PFSK-1 (cell line): ENCODE measurements at regions not wholly inside any gene's neighbourhood (a gene's known extent, or its start where the extent isn't known, plus 50 kb on each side); places are given as distances from the start of the nearest gene placed in this dataset.

Experiments
- FOXP2 ChIP-seq: optimal IDR thresholded peaks from 2 replicates; pipeline ENCODE3; 2011; ENCODE audit warnings: borderline replicate concordance, control low read depth, inconsistent platforms; ENCODE audit not compliant: insufficient read depth; ENCODE audit errors: extremely low read length, extremely low read depth
- POLR2AphosphoS5 ChIP-seq: IDR thresholded peaks from 2 replicates; pipeline ENCODE4 v1.6.1; 2012; ENCODE audit warnings: low read depth, mild to moderate bottlenecking, control low read depth, low read length, moderate library complexity
- REST ChIP-seq, 2 experiments: IDR thresholded peaks; 2 replicates each; pipeline versions ENCODE4 v1.6.1 to v1.8.0; 2011 to 2012; ENCODE audit warnings: low read depth in 2 of 2, low read length in 2 of 2, control low read depth in 1 of 2, inconsistent platforms in 1 of 2, mild to moderate bottlenecking in 1 of 2, moderate library complexity in 1 of 2; ENCODE audit not compliant: insufficient read depth in 1 of 2
- SIN3A ChIP-seq: IDR thresholded peaks from 2 replicates; pipeline ENCODE4 v1.6.1; 2012; ENCODE audit warnings: mild to moderate bottlenecking, low read length, moderate library complexity, borderline replicate concordance; ENCODE audit not compliant: insufficient read depth
- TAF1 ChIP-seq: IDR thresholded peaks from 2 replicates; pipeline ENCODE4 v1.6.1; 2012; ENCODE audit warnings: low read length, control low read depth, borderline replicate concordance; ENCODE audit not compliant: insufficient read depth

GRCh38 chr2:183867206-183867605 is 731.1 kb upstream of the ZNF804A start:
- TF ChIP-seq TAF1 = no peak
- no peak for TF ChIP-seq REST (IDR thresholded peaks at IDR 0.05; ENCODE audit: insufficient read depth in 1 of 2, low read depth in 2 of 2, low read length in 2 of 2)
- TF ChIP-seq FOXP2 = no peak
- TF ChIP-seq SIN3A = no peak
- TF ChIP-seq POLR2AphosphoS5 = no peak

- TF ChIP-seq POLR2AphosphoS5 (no peak), TAF1 (no peak), FOXP2 (no peak), SIN3A (no peak), REST (IDR thresholded peaks at IDR 0.05; ENCODE audit: insufficient read depth in 1 of 2, low read depth in 2 of 2, low read length in 2 of 2) (no peak)
Measured at GRCh38 chr2:183868153-183868552, 730.2 kb upstream of the ZNF804A start.

- TF ChIP-seq FOXP2 = no peak
- no peak for TF ChIP-seq SIN3A
- no peak for TF ChIP-seq POLR2AphosphoS5
- TF ChIP-seq TAF1 = no peak
- TF ChIP-seq REST (IDR thresholded peaks at IDR 0.05; ENCODE audit: insufficient read depth in 1 of 2, low read depth in 2 of 2, low read length in 2 of 2) = no peak
Measured at GRCh38 chr2:183868707-183869106, 729.6 kb upstream of the ZNF804A start.

GRCh38 chr2:183872131-183872530 is 726.2 kb upstream of the ZNF804A start:
- TF ChIP-seq SIN3A = no peak
- no peak for TF ChIP-seq REST (IDR thresholded peaks at IDR 0.05; ENCODE audit: insufficient read depth in 1 of 2, low read depth in 2 of 2, low read length in 2 of 2)
- TF ChIP-seq TAF1 = no peak
- TF ChIP-seq POLR2AphosphoS5 = no peak
- TF ChIP-seq FOXP2 = no peak

- TF ChIP-seq SIN3A (no peak), REST (IDR thresholded peaks at IDR 0.05; ENCODE audit: insufficient read depth in 1 of 2, low read depth in 2 of 2, low read length in 2 of 2) (no peak)
Measured at GRCh38 chr2:183881978-183882377, 716.4 kb upstream of the ZNF804A start.
